HL-60/S4 treated with retinoic acid at 250 ng/mL for 4 days and 3 days (cell line): ENCODE measurements at regions not wholly inside any gene's neighbourhood (a gene's known extent, or its start where the extent isn't known, plus 50 kb on each side); places are given as distances from the start of the nearest gene placed in this dataset.
"Not testable (repeated sequence)": the region's sequence is repeated elsewhere in the genome, so short reads cannot be mapped to it uniquely, and the experiment has no call there.

Experiments used
- in situ Hi-C: fragments of 300-500 bp; cut with MboI; formaldehyde crosslinking; loops from 2 replicates; pipeline ENCODE4 v1.7.0; 2022; ENCODE audit warnings: low sequenced_read_pairs

DNA sequence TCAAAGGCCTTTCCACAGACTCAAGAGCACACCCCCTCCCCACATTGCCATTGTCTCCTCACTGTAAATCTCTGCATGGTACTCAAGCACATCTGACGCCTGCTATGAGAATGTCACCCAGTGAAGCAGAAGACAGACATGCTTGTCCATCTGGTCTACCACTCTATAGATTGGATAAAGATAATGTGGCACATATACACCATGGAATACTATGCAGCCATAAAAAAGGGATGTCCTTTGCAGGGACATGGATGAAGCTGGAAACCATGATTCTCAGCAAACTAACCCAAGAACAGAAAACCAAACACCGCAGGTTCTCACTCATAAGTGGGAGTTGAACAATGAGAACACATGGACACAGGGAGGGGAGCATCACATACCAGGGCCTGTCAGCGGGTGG lies 503.4 kb upstream of the RUNX1 start:
- in situ Hi-C loops, result not testable (repeated sequence)

DNA sequence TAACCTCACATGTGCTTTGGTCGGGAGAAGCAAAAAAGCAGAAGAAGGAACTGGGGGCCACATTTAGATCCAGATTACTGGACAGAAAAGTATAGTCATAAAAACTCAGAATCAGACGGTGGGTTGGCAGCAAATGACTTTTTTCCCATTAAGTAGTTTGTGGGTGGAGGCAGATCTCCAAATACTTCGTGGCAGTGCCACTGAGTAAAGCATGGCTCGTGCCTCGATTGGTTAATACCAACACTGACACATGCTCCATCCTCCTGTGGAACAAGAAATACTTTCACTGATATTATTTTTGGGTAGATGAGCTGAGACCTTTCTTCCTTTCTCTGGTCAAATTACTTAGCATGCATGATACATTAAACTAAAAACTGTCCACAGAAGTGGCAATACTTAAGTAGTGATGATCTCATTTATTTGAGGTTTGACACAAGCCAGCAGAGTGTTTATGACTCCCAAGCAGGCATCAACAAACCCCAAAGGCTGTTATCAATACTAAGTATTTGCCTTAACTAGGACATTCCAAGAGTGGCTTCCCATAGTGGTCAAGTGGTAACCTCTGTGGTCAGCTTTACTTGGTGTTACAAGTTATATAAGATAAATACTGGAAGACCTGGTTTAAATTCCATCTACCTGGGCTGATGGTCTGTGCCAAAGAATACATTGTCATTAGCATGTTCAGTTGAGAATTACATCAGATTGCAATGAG lies 500.0 kb upstream of the RUNX1 start:
- in situ Hi-C loops, result no loop called here

DNA sequence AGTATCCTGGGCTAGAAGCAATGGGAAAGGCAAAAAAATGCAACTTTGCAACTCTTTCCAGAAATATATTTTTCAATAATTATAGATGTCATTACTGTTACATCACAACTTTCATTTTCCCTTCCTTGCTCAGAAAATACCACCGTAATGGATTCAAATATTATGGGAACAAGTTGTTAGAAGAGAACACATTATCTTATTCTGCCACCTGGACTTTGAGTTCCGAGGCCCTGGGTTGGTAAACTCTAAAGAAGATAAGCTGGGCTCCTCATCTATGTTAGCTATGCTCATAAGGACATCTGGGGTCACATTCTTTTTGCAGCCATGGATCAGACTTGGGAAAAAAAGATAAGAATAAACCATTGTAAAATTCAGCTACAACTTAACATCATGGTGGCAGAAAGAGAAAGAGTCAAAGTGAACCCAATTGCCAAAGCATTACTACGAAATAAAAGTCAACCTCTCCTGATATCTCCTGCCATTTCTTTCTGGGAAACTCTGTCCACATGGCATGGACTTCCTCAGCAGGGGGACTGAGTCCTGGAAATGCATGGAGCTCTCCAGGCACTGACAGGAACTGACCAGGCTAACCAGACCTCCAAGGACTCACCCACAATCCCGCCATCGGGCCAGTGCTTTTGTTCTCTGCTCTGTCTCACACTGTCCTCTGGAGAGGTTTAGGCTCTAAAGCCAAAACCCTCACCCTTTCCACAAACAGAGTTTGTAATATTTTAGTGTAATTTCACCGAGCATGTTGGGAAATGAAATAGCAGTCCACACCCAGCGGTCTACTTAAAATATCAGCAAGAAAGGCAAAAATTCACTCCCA lies 499.1 kb upstream of the RUNX1 start:
- in situ Hi-C loops, result no loop called here

DNA sequence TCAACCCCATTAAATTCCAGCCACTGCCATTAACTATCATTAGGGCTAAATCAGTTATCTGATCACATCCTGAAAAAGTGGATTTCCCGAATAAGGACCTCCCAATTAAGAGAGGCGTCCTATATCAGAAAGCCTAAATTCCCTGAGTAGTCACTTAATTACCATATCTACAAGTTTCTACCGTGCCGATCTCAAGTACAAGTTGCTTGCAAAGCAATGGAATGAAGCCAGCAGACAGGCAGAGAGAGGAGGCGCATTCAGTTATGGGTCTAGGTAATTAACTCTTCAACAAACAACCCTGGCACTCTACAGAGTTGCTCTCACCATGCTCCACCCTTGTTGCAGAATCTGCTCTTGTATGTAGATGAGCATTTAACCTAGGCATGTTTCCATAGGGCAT lies 494.6 kb upstream of the RUNX1 start:
- in situ Hi-C loops, result no loop called here

DNA sequence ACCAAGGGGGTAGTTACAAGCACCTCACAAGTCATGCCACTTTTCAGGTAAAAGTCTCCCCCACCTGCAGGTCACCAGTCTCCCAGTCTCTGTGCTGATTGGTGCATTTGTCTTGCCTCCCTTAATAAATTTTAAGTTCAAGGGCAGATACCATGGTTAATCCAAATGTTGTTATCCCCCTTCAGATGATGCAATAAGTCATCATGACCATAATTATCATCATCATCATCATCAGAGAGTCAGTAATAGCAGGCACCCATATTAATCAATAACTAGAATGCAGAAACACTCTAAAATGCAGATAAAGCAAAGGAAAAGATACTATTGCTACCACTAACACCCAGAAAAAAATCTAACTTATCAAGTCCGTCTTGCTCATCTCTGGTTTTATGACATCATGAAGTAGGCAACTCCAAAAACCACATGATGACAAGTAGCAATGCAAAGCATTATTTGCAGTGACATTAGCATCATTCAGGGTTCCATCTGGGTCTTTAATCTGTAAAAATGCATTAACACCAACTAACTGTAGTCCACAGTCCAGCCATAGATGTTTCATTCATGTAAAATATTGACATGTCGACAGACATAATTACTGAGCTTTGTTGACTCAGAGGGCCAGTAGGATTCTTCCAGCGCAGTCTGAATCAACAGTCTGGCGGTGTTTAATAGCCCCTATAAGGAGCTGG lies 492.0 kb upstream of the RUNX1 start:
- in situ Hi-C loops, result no loop called here

DNA sequence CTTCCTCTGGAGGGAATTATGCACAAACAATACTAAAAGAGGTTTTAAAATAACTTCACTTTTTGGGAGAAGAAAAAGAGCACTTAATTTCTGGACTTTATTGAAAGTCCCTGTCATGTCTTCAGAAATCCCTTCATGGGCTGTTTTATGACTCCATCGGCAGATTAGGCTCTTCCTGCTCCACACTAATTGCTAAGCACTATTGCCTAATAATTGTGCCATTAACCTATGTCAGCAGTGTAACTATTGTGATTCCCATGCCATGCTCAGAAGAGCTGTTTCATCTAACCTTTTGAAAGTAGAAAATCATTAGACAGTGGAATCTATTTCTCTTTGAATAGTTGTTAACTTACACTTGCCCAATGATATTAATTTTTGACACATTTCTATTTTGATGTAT lies 489.3 kb upstream of the RUNX1 start:
- in situ Hi-C loops, result no loop called here

DNA sequence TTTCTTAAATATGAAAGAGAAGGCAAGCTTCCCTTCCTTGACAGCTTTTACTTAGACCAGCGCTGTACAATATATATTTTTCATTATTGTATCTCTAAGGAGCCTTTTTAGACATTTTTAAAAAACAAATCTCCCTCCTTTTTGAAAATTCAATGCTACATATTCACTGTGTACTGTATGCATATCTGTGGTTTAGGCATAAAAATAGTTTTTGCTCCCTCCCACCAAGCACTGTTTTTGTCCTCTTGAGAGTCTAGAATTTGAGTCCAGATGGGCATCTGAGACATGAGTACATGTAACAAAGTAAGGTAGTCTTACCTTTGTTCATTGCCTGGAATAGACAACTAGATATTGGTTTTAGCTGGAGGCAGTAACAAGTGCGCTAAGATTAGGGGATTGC lies 488.5 kb upstream of the RUNX1 start:
- in situ Hi-C loops, result no loop called here

DNA sequence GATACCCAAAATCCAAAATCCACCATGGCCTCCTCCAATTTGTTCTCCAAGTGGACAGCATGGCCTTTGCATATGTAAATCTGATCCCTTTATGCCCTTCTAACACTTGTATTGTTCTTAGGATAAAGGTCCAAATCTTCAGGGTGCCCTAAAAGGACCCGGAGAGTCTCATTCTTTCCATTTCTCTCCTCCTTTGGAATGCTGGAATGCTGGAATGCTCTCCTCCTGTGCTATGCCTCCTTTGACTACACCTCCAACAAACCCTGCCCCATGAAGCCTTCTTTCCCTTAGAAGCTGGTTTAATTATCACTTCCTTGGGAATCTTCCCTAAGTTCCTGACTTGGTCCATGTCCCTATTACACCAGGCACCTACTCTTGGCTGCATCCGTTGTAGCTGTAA lies 484.8 kb upstream of the RUNX1 start:
- in situ Hi-C loops, result no loop called here

DNA sequence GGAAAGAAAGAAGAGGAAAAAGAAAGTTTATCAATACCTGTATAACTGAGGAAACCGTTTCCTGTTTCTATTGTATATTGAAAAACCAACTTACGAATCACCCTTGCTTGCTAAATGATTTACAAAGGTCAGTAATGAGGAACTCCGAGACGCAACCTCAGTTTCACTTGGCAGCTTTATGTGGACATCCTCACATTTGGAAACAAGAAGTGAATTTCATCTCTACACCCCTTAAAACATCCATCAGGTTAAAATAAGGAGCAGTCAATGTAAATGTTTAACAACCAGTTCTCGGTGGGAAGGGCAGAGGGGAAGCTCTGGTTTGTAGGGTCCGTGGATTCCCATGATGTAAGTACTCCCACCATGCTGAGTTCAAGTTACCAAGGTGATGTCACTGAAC lies 481.7 kb upstream of the RUNX1 start:
- in situ Hi-C loops, result no loop called here

DNA sequence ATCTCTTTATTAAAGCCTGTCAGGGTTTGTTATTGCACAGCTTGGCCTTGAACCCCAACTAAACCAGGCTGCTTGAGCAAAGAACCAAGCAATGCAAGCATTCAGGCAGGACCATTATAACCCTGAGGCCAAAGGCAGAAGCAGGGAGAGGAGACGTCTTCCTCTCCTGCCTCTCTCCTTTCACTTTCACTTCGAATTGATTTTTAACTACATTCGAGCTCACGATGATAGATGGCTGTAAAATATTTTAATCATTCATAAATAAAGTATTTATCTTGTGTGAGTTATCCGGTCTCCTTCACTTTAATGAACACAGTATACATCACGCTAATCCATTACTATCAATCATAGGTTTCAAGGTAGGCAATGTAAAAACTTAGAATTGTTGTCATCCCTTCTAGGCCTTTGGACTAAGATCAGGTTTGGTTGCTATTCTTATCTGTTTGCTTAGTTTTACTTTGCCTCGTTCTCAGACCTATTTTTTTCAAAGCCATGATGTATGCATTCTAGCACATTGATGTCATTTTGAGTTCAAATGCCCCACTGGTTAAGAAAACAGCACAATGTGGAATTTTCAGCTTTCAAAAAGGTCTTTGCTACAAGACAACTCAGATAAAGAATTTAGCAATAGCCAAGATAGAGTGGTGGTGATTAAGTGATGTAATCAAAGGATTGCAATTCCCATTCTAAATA lies 480.2 kb upstream of the RUNX1 start:
- in situ Hi-C loops, result no loop called here

DNA sequence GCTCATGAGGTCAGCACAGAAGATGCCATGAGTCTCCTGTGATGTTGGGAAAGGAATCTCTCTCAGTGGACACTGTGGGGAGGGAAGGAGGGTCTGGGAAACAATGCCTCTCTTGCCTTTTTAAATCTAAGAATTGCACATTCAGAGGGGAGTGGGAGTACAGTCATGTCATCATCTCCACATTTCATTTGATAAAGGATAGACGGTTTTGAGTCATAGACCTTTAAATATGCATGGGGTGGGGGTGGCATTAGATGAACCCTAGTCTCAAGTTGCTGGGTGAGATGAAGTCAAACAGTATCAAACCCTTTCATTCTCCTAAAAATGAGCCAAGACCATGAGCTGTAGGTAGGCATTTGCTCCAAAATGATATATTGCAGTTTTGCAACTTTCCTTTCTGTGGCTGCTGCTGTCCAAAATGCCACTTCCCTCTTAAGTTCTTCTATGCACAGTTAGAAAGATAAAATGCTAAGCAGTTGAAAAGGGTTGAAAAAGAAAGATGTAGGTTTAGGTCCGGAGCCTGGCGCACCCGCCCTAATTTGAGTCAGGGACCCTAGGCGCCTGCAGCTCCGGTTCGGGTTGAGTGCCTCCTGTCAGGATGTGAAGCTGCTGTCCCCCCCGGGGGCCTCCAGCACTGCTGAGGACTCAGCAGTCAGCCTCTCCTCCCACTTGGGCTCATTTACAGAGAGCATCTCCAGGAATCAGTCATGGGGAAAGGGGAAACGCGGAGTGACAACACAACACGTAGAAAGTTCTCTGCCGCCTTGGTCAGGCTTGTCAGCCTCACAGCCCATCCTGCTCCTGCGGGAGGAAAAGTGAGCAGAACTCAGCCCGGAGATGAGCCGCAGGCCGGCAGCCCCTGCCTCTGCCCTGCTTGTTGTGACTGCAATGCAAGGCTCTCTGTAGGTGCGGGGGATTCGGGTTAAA lies 479.3 kb upstream of the RUNX1 start:
- in situ Hi-C loops, result no loop called here

DNA sequence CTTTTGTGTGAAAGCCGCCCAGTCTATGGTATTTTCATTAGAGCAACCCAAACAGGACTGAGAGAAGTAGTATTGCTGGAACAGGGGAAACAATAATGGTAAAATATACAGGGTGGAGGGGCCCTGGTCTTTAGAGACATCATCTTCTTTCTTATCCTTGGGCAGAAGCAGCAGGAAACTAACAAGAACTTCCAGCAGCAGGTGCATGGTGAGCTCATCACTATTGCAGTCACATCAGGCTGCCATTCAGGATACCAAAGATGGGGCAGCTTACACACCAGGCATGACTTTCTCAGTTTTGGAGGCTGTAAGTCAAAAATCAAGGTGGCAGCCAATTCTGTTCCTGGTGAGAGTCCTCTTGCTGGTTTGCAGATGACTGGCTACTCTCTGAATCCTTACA lies 478.3 kb upstream of the RUNX1 start:
- in situ Hi-C loops, result no loop called here

DNA sequence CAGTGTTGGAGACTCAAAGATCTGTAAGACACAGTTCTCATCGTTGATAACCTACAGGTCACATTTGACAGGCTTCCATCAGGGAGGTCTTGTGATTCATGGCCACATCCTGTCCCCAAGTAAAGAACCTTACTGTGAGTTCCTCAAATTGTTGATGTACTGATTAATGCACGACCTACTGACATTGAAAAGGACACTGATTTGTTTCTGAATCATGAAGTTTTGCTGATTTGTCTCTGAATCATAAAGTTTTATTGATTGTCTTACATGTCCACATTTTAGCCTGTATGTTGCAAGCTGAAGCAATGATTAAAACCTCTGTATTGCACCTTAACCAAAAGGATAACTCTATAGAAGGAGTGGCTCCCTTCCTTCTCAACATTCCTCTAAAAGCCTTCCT lies 476.3 kb upstream of the RUNX1 start:
- in situ Hi-C loops, result no loop called here

DNA sequence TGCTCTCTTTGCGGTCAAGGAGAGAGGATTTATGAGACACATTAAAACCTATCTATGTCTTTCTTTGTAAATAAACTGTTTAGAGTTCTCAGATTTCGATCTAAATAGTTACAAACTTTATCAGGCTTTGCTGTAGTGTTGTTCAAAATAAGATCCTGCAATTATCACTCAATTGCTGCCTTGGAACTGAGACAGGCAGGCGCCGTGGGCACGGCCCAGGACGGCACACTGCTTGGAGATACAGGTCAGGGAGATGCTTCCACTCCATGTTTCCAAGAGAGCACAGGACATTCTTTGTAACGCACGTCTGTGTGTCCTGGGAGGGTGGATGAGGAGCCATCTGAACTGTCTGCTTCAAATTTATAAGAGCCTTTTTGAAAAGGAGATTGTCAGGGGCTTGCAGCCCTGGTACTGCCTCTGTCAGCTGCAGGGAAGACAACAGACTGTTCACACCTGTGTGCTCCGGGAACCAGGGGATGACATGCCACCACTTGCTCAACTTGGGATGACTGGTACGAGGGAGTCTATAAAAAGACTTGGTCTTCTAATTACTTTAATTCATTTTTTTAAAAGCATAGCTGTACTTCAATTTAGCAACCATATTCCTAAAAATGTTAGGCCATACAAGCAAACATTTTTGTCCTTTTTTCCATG lies 472.9 kb upstream of the RUNX1 start:
- in situ Hi-C loops, result no loop called here

DNA sequence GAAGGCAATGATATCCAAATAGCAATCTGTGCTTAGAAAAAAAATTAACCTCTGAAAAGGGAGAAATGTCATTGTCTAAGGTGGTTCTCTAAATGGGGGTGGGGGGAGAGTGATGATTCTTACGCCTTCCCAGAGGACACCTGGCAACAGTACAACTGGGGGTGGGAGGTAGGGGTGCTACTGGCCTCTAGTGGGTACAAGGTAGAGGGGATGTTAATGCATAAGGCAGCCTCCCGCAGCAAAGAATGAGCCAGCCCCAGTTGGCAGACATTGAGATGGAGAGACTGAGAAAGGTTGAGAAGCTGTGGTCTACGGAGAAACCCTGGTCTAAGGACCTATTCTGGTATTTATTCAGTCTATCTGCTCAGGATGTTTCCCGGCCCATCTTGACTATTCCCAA lies 472.2 kb upstream of the RUNX1 start:
- in situ Hi-C loops, result no loop called here

DNA sequence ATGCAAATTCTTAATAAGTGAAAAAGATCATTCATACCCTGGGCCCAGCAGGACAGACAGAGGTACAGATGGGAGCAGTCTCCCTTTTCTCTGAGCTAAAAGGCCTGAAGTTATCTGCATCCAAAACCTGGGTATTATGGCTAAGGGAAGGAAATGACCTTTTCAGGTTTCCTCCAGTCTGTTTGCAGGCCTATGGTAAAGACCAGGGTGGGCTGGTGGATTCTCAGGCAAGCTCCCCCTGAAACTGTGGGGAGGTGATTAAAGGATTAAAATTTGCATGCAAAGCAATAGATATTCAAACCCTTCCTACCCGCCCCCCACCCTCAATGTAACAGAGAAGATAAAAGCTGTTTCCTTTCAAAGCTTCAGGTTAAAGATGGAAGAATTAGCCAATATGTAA lies 471.8 kb upstream of the RUNX1 start:
- in situ Hi-C loops, result no loop called here

DNA sequence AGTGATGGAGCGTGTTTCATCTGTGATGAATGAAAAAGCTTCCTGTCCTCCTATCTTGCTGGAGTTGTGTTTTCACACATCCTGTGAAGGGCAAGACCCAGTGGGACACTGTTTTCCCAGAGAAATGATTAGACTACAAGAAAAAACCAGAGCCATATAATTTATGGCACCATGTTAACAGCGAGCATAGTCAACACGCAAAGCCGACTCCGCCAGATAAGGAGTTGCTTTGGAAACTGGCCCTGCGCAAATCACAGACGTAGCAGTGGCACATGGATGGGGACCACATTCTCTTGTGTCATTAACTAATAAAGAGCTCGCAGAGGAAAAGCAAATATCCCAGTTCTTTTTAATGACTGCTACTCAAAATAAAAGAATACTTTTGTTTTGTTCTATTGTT lies 471.2 kb upstream of the RUNX1 start:
- in situ Hi-C loops, result no loop called here

DNA sequence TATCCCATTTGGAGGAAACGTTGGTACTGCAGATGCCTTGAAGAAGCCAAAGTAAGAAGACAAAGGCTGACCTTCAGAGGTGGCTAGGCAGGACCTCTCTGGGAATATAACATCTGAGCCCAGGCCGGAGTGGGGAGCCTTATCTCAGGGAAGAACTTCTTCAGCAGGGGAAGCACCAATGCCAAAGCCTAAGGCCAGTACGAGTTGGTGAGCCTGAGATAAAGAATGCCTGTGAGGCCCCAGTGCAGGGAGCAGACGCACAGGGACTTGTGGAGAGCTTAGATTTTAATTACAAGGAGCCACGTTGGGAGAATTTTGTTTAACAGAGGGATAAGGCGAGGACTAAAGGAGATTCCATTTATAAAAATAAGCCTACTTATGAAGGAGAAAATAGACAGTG lies 468.8 kb upstream of the RUNX1 start:
- in situ Hi-C loops, result no loop called here

DNA sequence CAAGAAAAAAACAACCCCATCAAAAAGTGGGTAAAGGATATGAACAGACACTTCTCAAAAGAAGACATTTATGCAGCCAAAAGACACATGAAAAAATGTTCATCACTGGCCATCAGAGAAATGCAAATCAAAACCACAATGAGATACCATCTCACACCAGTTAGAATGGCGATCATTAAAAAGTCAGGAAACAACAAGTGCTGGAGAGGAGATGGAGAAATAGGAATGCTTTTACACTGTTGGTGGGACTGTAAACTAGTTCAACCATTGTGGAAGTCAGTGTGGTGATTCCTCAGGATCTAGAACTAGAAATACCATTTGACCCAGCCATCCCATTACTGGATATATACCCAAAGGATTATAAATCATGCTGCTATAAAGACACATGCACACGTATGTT lies 467.2 kb upstream of the RUNX1 start:
- in situ Hi-C loops, result not testable (repeated sequence)

DNA sequence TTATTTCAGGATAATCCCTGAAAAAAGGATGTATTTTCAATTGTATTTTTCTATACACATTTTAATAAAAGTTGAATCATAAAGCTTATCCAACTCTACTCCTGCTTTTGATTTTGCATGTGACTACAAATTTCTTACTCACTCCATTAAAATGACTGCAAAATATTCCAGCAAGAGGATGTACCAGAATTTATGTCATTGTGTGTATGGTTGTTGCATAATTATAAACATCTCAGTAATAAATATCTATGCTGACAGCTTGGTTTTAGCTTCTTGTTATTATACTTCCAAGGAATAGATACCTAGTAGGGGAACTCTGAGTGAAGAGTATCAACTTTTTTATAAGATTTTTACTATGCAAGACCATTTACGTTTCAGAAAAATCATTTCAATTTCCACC lies 463.2 kb upstream of the RUNX1 start:
- in situ Hi-C loops, result no loop called here
